ENCODE measurements at regions not wholly inside any gene's neighbourhood (a gene's known extent, or its start where the extent isn't known, plus 50 kb on each side); places are given as distances from the start of the nearest gene placed in this dataset.

DNA sequence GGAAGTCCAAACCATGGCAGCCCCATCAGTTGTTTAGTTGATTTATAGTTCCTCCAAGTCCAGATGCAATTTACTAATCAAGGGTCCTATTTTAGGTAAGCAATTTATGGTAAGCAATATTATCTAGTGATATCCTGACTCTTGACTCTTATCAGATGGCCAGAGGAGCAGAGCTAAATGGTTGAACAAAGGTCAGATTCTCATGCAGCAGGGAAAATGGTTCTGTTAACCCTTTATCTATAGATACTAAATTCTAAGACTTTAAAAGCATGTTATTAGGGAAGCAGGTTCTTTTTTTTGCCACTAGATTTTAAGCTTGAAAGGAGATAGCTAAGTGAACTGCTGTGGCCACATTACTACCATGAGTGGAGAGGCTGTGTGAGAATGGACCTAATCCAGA is 427.1 kb upstream of the FBXO33 start:
- Histone ChIP-seq H3K9me3 (ENCODE audit: insufficient read depth, low read depth, low read length) (no peaks in the 10 kb centered on the region), H2BK12ac (ENCODE audit: low read length) (no peak overlapping the region), H3K27ac (ENCODE audit: low read depth, low read length) (no peak overlapping the region), H3K79me2 (ENCODE audit: control insufficient read depth, insufficient read depth, low read length, poor library complexity) (no peaks in the 10 kb centered on the region), H4K91ac (ENCODE audit: low read depth, low read length) (no peak overlapping the region), H4K8ac (ENCODE audit: low read depth, low read length) (no peak overlapping the region), H3K79me1 (ENCODE audit: low read length) (peaks cover 3% of the 10 kb centered on the region), H3K36me3 (ENCODE audit: control insufficient read depth in 1 of 2, insufficient read depth in 2 of 2, low read length in 2 of 2) (no peaks in the 10 kb centered on the region), H3K14ac (ENCODE audit: low read length) (no peak overlapping the region), H3K27me3 (ENCODE audit: insufficient read depth, low read length) (no peaks in the 10 kb centered on the region), H2BK120ac (ENCODE audit: insufficient read depth, low read length, poor library complexity) (no peak overlapping the region), H3K23ac (ENCODE audit: low read length) (no peak overlapping the region), H3K4me2 (ENCODE audit: low read length) (no peak overlapping the region), H2AFZ (ENCODE audit: insufficient read depth, low read length, poor library complexity) (no peak overlapping the region), H4K12ac (ENCODE audit: low read depth, low read length) (no peak overlapping the region), H3K4me3 (ENCODE audit: low read depth, low read length) (no peak overlapping the region), H2BK5ac (ENCODE audit: low read depth, low read length, poor library complexity) (no peak overlapping the region), H3K18ac (ENCODE audit: low read length) (no peak overlapping the region), H3K4ac (ENCODE audit: low read depth, low read length) (no peak overlapping the region), H2AK5ac (ENCODE audit: low read length) (no peak overlapping the region), H3K9ac (ENCODE audit: low read length) (no peak overlapping the region), H3K4me1 (ENCODE audit: control insufficient read depth in 1 of 2, insufficient read depth in 2 of 2, low read length in 2 of 2) (peaks cover 0 to 2% of the 10 kb centered on the region in 2 experiments)
- DNase-seq = no peak

DNA sequence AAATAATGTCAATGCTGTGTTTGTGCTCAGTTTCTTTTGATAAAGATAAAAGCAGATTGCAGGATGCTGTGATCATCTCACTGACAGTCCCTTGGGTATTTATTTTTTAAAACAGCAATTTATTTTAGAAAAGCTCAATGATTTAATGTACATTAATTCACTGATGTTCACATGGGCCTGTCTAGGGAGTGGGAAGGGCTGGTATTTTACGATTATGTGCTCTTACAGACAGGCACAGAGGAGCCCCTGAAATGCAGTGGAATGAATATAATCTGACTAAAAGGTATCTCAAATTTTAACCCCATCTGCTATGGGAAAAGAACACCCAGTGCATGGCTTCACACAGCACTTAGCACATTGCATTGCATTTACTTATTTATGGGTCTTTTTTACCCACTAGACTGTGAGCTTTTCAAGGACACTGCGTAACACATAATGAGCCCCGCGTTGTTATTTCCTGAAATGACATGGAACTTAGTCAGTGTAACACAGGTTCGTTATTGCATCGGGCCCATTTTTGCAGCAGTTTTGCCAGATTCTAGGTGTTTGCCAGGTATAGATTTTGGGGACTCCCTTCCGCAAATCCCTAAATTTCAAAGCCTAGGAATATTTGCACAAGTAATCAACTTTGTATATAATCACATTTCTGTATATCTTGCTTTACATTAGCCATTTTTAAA is 425.3 kb upstream of the FBXO33 start:
- no peak overlapping the region for H3K4me2 ChIP-seq (ENCODE audit: low read length)
- H3K18ac ChIP-seq (ENCODE audit: low read length) = no peak overlapping the region
- H2BK120ac ChIP-seq (ENCODE audit: insufficient read depth, low read length, poor library complexity) = no peak overlapping the region
- H4K12ac ChIP-seq (ENCODE audit: low read depth, low read length) = no peak overlapping the region
- no peak overlapping the region for H3K4me3 ChIP-seq (ENCODE audit: low read depth, low read length)
- H3K27me3 ChIP-seq (ENCODE audit: insufficient read depth, low read length) = no peaks in the 10 kb centered on the region
- no peaks in the 10 kb centered on the region for H3K36me3 ChIP-seq (ENCODE audit: control insufficient read depth in 1 of 2, insufficient read depth in 2 of 2, low read length in 2 of 2)
- H2BK12ac ChIP-seq (ENCODE audit: low read length) = no peak overlapping the region
- no peak overlapping the region for H3K9ac ChIP-seq (ENCODE audit: low read length)
- WGBS (ENCODE audit: extremely low coverage, insufficient coverage, insufficient read length) = no CpG with 5 or more reads among the region's 7 CpGs
- H2BK5ac ChIP-seq (ENCODE audit: low read depth, low read length, poor library complexity) = no peak overlapping the region
- H3K79me1 ChIP-seq (ENCODE audit: low read length) = peaks cover 3% of the 10 kb centered on the region
- no peak overlapping the region for H3K27ac ChIP-seq (ENCODE audit: low read depth, low read length)
- H3K9me3 ChIP-seq (ENCODE audit: insufficient read depth, low read depth, low read length) = no peaks in the 10 kb centered on the region
- H2AFZ ChIP-seq (ENCODE audit: insufficient read depth, low read length, poor library complexity) = no peak overlapping the region
- H3K14ac ChIP-seq (ENCODE audit: low read length) = no peak overlapping the region
- no peak overlapping the region for H3K4ac ChIP-seq (ENCODE audit: low read depth, low read length)
- no peak for DNase-seq
- no peaks in the 10 kb centered on the region for H3K4me1 ChIP-seq (ENCODE audit: control insufficient read depth in 1 of 2, insufficient read depth in 2 of 2, low read length in 2 of 2)
- H3K23ac ChIP-seq (ENCODE audit: low read length) = no peak overlapping the region
- no peaks in the 10 kb centered on the region for H3K79me2 ChIP-seq (ENCODE audit: control insufficient read depth, insufficient read depth, low read length, poor library complexity)
- H4K91ac ChIP-seq (ENCODE audit: low read depth, low read length) = peak overlapping the region; percentile 55
- no peak overlapping the region for H4K8ac ChIP-seq (ENCODE audit: low read depth, low read length)
- H2AK5ac ChIP-seq (ENCODE audit: low read length) = no peak overlapping the region

DNA sequence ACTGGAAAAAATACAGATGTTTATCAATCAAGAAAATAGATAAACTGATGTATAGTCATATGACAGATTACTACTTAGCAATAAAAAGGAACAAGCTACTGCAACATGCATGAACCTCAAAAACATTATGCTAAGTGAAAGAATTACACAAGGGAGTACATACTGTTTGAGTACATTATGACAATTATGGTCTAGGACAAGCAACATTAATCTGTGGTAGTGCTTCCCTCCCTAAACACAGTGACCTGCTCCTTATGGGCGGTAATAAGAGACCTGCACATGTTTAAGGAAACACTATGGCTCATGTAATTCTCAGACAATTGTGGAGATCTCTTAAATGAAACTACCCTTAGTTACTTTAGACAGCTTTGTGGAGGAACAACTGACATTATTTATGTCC is 421.2 kb upstream of the FBXO33 start:
- Histone ChIP-seq H4K8ac (ENCODE audit: low read depth, low read length) (no peak overlapping the region), H3K14ac (ENCODE audit: low read length) (no peak overlapping the region), H3K9me3 (ENCODE audit: insufficient read depth, low read depth, low read length) (no peaks in the 10 kb centered on the region), H3K9ac (ENCODE audit: low read length) (no peak overlapping the region), H2AFZ (ENCODE audit: insufficient read depth, low read length, poor library complexity) (no peak overlapping the region), H2BK120ac (ENCODE audit: insufficient read depth, low read length, poor library complexity) (no peak overlapping the region), H3K4me1 (ENCODE audit: control insufficient read depth in 1 of 2, insufficient read depth in 2 of 2, low read length in 2 of 2) (peaks cover 0 to 3% of the 10 kb centered on the region in 2 experiments), H2AK5ac (ENCODE audit: low read length) (no peak overlapping the region), H3K4me2 (ENCODE audit: low read length) (no peak overlapping the region), H2BK5ac (ENCODE audit: low read depth, low read length, poor library complexity) (no peak overlapping the region), H3K27ac (ENCODE audit: low read depth, low read length) (no peak overlapping the region), H3K36me3 (ENCODE audit: control insufficient read depth in 1 of 2, insufficient read depth in 2 of 2, low read length in 2 of 2) (no peaks in the 10 kb centered on the region), H4K12ac (ENCODE audit: low read depth, low read length) (no peak overlapping the region), H2BK12ac (ENCODE audit: low read length) (no peak overlapping the region), H3K79me2 (ENCODE audit: control insufficient read depth, insufficient read depth, low read length, poor library complexity) (no peaks in the 10 kb centered on the region), H3K4me3 (ENCODE audit: low read depth, low read length) (no peak overlapping the region), H3K27me3 (ENCODE audit: insufficient read depth, low read length) (no peaks in the 10 kb centered on the region), H3K18ac (ENCODE audit: low read length) (no peak overlapping the region), H4K91ac (ENCODE audit: low read depth, low read length) (no peak overlapping the region), H3K23ac (ENCODE audit: low read length) (no peak overlapping the region), H3K79me1 (ENCODE audit: low read length) (peaks cover 3% of the 10 kb centered on the region), H3K4ac (ENCODE audit: low read depth, low read length) (no peak overlapping the region)
- no peak for DNase-seq
- no CpG with 5 or more reads among the region's 1 CpG for WGBS (ENCODE audit: extremely low coverage, insufficient coverage, insufficient read length)

- Histone ChIP-seq H2AFZ (ENCODE audit: insufficient read depth, low read length, poor library complexity) (no peak overlapping the region), H3K9ac (ENCODE audit: low read length) (no peak overlapping the region), H4K8ac (ENCODE audit: low read depth, low read length) (no peak overlapping the region), H3K4ac (ENCODE audit: low read depth, low read length) (no peak overlapping the region), H2BK12ac (ENCODE audit: low read length) (no peak overlapping the region), H4K12ac (ENCODE audit: low read depth, low read length) (no peak overlapping the region), H3K79me2 (ENCODE audit: control insufficient read depth, insufficient read depth, low read length, poor library complexity) (no peaks in the 10 kb centered on the region), H3K9me3 (ENCODE audit: insufficient read depth, low read depth, low read length) (no peaks in the 10 kb centered on the region), H3K18ac (ENCODE audit: low read length) (no peak overlapping the region), H3K79me1 (ENCODE audit: low read length) (peaks cover 3% of the 10 kb centered on the region), H2BK120ac (ENCODE audit: insufficient read depth, low read length, poor library complexity) (no peak overlapping the region), H2AK5ac (ENCODE audit: low read length) (no peak overlapping the region), H4K91ac (ENCODE audit: low read depth, low read length) (no peak overlapping the region), H3K4me2 (ENCODE audit: low read length) (no peak overlapping the region), H3K27me3 (ENCODE audit: insufficient read depth, low read length) (no peaks in the 10 kb centered on the region), H3K36me3 (ENCODE audit: control insufficient read depth in 1 of 2, insufficient read depth in 2 of 2, low read length in 2 of 2) (no peaks in the 10 kb centered on the region), H3K4me1 (ENCODE audit: control insufficient read depth in 1 of 2, insufficient read depth in 2 of 2, low read length in 2 of 2) (peaks cover 0 to 3% of the 10 kb centered on the region in 2 experiments), H3K4me3 (ENCODE audit: low read depth, low read length) (no peak overlapping the region), H3K23ac (ENCODE audit: low read length) (no peak overlapping the region), H3K14ac (ENCODE audit: low read length) (no peak overlapping the region), H3K27ac (ENCODE audit: low read depth, low read length) (no peak overlapping the region), H2BK5ac (ENCODE audit: low read depth, low read length, poor library complexity) (no peak overlapping the region)
- DNase-seq = no peak
- no CpG with 5 or more reads among the region's 1 CpG for WGBS (ENCODE audit: extremely low coverage, insufficient coverage, insufficient read length)
These were observed 419.0 kb upstream of the FBXO33 start for GRCh38 chr14:39851202-39851601.

All from trophoblast cell (in vitro differentiated cells and primary cell).